OCI-M2 (cell line): ENCODE measurements at regions not wholly inside any gene's neighbourhood (a gene's known extent, or its start where the extent isn't known, plus 50 kb on each side); places are given as distances from the start of the nearest gene placed in this dataset.

Experiments
- DNase-seq: peaks from one replicate; lab custom pipeline; 2025; ENCODE audit not compliant: unreplicated experiment; lab: John Stamatoyannopoulos, UW

DNA sequence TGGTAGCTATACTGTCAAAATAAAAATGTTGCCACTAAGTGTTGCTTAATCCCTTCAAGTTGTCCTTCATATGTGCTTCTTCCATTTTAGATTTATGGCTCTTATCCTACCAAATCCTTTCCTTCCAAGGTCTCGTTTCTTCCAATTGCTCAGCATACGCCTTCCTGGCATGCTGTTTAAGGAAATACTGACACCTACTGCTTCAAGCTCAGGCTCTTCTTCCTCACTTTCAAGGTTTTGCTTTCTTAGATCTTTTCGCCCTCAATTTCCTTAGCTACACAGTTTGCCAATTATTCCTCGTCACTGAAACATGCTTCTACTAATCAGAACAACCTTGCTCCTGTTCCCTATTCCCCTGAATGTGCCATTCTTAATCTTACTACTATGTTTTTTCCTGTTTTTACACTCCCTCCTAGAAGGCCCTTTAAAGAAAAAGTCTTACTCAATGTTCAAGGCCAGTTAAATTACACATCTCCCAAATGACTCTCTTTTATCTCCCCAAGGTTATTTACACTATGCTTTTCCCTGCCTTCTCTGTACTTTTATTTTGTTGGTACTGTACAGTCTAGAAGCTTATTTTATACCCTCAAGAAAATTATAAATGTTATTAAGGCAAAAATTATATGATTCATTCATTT, 343.1 kb downstream of the MZT1 start:
- DNase-seq, result no peak

- DNase-seq, result no peak
These were observed 343.8 kb downstream of the MZT1 start for GRCh38 chr13:72383646-72384045.

DNA sequence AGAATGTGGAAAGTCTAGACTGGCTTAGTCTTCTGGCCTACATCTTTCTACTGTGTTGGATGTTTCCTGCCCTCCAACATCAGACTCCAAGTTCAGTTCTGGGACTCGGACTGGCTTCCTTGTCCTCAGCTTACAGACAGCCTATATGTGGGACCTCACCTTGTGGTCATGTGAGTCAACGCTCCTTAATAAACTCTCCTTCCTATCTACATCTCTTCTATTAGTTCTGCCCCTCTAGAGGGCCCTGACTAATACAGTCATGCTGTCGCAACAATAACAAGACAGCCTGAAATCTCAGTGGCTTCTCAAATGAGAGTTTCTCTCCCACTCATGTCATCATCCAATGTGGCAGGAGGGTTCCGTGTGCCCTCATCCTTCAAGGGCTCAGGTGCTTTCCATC, 347.8 kb downstream of the MZT1 start:
- no peak for DNase-seq

GRCh38 chr13:72368031-72368430, 359.4 kb downstream of the MZT1 start:
- DNase-seq, result no peak

DNA sequence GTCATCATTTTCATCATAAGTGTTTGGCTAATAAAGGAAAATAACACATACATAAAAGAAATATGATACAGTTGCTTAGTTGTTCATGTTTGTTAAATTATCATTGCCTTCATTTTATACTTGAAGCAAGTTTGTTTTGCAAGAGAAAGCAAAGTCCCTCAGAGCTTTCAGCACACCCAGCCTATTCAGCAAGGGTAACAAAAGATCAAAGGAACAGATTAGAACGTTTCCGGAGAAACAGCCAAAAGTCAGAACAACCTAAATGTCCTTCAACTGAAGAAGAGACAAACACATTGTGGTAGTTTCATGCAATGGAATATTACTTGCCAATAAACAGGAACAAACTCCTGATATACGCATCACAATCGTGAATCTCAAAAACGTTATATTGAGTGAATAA, 380.7 kb downstream of the MZT1 start:
- no peak for DNase-seq

GRCh38 chr13:72342364-72342763, 385.1 kb downstream of the MZT1 start:
- DNase-seq, result no peak

DNA sequence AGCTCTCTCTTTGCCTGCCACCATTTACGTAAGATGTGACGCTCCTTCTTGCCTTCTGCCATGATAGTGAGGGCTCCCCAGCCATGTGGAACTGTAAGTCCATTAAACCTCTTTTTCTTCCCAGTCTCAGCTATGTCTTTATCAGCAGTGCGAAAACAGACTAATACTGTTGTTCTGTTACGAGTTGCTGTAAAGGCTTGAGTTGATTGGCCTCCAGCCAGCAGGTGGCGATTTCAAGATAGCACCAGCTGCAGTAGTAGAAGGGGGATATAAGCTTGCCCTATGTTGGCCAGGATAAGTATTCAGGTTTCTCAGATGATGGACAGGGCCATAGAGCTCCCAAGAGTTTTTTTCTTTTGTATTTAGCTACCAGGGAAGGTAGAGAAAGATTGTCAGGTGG, 385.5 kb downstream of the MZT1 start:
- DNase-seq, result no peak

GRCh38 chr13:72317346-72318109, 409.9 kb downstream of the MZT1 start:
- DNase-seq, result no peak

DNA sequence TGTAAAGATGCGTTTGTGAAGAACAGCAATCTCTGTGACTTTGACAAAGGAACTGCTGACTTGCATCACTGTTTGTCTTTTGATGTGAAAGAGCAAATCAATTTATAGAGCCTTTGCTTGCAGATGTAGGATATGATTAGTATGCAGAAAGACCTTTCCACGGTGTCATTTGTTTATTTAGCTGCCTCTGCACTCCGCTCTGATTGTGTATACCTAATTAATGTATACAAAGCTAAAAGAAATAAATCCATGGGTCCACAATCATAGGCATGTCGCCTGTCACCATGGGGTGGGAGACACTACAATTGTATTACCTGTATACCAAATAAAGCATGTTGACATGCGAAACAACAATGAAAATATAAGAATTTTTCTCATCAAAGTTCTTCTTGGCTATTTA, 410.7 kb downstream of the MZT1 start:
- no peak for DNase-seq

- no peak for DNase-seq
These were observed 412.1 kb downstream of the MZT1 start for GRCh38 chr13:72315312-72315711.

GRCh38 chr13:72314210-72314609, 413.2 kb downstream of the MZT1 start:
- no peak for DNase-seq

- DNase-seq, result no peak
These were observed 413.9 kb downstream of the MZT1 start for GRCh38 chr13:72313546-72313945.

- no peak for DNase-seq
These were observed 423.3 kb downstream of the MZT1 start for GRCh38 chr13:72303941-72304746.

GRCh38 chr13:72296246-72296645, 429.2 kb upstream of the DACH1 start:
- no peak for DNase-seq

DNA sequence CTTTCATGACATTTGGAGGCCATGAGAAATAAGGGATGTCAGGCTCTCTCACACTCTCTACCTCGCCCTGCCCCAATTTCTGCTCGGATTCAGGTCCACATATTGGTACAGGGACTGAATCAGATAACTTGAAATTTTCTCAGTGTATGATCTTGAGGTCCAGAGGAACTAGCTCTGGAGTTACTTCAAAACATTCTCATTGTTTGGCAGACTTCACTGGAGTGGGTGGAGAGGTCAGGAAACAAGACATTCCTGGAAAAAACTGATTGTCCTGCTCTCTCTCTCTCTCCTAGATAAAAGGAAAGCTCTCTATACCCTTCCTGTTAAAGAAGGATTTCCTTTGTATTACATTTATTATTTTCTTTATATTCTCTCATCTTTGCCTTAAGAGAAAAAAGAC, 428.1 kb upstream of the DACH1 start:
- DNase-seq, result no peak

DNA sequence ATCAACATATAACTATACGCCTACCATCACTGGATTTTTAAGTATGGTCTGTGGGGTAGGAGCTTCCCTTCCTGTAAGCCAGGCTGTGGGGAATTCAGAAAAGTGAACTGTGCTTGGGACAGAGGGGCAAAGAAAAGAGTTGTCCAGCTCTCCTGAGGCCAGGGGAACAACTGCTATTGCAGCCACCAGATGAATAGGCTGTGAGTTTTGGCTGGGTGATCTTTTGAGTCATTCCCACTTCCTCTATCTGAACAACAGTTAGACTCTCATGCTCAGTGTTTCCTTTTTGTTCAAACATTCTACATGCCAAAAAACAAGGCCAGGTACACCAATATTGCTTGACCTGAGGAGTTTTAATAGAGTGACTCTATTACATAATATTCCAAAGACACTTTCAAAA, 426.2 kb upstream of the DACH1 start:
- no peak for DNase-seq

- DNase-seq, result no peak
These were observed 424.1 kb upstream of the DACH1 start for GRCh38 chr13:72290962-72291681.

DNA sequence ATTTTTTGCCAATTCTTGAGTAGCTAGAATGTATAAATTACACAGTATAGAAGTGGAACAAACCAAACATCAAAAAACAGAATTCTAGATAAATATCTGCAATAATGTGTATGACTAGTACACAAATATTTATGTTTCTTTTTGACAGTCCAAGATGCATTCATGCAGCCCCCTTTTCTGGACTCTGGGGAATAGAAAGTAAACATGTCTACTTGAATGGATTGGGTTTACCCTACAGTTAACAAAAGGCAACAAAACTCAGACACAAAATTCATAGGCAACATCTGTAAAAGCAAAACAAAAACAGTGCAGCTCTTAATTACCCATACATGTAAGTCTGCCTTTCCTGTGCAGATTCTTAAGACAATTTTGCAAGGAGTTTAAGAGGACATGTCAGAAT, 419.4 kb upstream of the DACH1 start:
- no peak for DNase-seq

GRCh38 chr13:72284791-72285190, 417.8 kb upstream of the DACH1 start:
- no peak for DNase-seq

- DNase-seq, result no peak
These were observed 394.7 kb upstream of the DACH1 start for GRCh38 chr13:72261732-72262131.

DNA sequence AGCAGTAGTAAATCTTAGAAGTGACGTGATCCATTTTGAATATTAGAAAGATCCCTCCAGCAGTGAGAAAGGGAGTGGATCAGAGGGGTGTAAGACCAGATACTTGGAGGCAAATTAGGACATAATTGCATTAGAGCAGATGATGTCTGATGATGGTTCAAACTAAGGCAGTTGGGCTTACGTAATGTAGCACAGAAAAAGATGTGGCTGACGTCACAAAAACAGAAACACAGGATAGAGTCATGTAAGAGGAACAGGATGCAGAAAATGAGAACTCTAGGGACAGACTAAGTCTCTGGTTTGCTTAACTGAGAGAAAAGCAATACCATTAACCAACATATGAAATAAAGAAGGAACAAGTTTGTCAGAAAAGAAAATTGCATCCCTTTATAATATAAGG, 392.5 kb upstream of the DACH1 start:
- no peak for DNase-seq
